22Rv1 (cell line): ENCODE measurements at regions not wholly inside any gene's neighbourhood (a gene's known extent, or its start where the extent isn't known, plus 50 kb on each side); places are given as distances from the start of the nearest gene placed in this dataset.

Experiments
- H3K27ac ChIP-seq: fragments of 450-650 bp; 2 replicates; pipeline ENCODE4 v1.5.1; 2017
- CTCF ChIP-seq: fragments of 450-650 bp; IDR thresholded peaks from 2 replicates; pipeline ENCODE4 v1.5.1; 2017; ENCODE audit warnings: mild to moderate bottlenecking
- ZFX ChIP-seq: fragments of 450-650 bp; IDR thresholded peaks from 2 replicates; pipeline ENCODE4 v1.6.1; 2017; ENCODE audit warnings: antibody characterized with exemption, borderline replicate concordance

DNA sequence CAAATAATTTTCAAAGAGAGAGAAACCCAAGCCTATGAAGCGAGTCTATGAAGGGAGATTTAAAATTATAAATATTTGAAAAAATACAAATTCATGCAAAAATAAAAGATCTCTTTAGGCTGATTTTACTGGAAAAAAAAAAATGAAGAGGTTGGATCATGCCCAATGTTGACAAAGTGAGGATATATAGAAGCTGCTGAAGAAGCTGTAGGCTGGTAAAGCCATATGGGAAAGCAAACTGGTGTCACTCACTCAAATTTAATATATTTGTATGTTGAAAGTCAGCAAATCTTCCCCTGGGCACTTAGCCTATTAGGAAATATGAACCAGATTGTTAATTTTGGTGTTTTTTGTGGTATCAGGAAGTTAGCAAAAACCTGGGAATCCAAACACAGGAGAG lies 61.8 kb upstream of the BCHE start:
- H3K27ac ChIP-seq, result no peak overlapping the region
- TF ChIP-seq CTCF (no peak), ZFX (no peak)

DNA sequence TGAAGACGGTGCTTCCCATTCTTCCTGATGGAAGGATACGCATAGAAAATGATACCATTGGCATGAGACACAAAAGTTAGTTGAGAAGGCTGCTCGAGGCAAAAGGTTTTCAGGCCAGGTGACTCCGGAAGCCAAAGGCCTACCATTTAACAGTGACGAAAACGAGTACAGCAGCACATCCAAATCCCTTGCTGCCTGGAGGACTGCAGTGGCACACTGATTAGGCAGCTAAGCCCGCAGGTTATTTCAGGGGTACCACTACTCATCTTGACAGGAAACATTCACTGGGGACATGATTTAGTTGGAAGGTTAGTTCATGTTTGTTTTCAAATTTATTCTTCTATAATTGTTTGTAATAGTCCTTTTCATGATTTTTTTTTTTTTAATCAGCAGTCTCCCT lies 59.9 kb upstream of the BCHE start:
- no peak overlapping the region for H3K27ac ChIP-seq
- TF ChIP-seq CTCF (no peak), ZFX (no peak)

GRCh38 chr3:165895919-165896318 lies 58.7 kb upstream of the BCHE start:
- TF ChIP-seq CTCF (peak; percentile 70), ZFX (no peak)
- H3K27ac ChIP-seq, result no peak overlapping the region

DNA sequence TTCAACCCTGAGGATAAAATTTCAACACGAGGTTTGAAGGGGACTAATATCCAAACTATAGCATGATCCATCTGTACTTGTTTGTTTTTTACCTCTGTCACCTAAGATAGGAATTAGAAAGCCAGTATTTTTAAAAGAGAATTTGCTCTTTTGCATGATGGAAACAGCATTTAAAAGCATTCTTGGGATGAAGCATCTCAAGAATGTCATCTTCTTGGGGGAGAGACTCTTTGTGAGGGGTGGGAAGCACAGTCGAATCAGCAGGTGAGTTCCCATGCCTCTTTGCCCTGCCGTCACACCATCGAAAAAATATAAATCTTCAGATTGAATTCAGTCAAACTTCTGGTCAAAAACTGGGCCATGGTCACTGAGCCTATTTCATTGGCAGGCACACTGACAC lies 55.3 kb upstream of the BCHE start:
- TF ChIP-seq CTCF (no peak), ZFX (no peak)
- no peak overlapping the region for H3K27ac ChIP-seq
